HG02852 (cell line): ENCODE measurements at regions not wholly inside any gene's neighbourhood (a gene's known extent, or its start where the extent isn't known, plus 50 kb on each side); places are given as distances from the start of the nearest gene placed in this dataset.
A peak's percentile ranks its signal among the peaks of the same experiment; 100 is the strongest.
"Not testable (repeated sequence)": the region's sequence is repeated elsewhere in the genome, so short reads cannot be mapped to it uniquely, and the experiment has no call there.

Source experiments
- ATAC-seq: cut with Tn5 transposase; IDR thresholded peaks from one replicate; pipeline ENCODE4 v1.9.1; 2021; ENCODE audit warnings: mild to moderate bottlenecking, moderate library complexity; ENCODE audit not compliant: unreplicated experiment

DNA sequence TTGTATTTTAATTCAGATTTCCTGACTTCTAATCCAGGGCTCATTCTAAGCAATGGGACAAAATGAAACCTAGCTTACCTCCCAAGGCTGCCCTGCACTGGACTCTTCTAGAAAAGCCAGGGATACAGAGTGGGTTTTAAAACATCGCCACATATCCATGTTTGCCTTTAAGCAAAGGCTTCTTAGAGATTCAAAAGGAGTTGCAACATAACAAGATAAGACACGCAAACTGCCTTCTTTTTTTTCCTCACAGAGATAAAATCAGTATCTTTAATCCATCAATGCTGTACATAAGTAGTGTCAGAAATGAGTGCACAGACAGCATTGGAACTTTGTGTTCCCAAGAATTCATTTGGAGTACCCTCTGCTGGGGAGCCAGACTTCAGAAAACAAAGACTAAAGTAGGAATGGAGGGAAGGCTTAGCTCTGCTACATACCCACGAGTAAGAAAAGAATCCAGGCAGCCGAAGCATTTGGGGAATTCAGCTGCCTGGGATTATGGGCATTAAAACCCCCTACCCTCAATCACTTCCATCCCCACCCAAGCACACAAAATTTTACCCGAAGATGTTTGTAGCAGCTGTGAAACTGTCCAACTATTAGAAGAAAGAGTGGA, 427.8 kb downstream of the ARL4A start:
- no peak for ATAC-seq

GRCh38 chr7:13115855-13116254, 428.4 kb downstream of the ARL4A start:
- no peak for ATAC-seq

DNA sequence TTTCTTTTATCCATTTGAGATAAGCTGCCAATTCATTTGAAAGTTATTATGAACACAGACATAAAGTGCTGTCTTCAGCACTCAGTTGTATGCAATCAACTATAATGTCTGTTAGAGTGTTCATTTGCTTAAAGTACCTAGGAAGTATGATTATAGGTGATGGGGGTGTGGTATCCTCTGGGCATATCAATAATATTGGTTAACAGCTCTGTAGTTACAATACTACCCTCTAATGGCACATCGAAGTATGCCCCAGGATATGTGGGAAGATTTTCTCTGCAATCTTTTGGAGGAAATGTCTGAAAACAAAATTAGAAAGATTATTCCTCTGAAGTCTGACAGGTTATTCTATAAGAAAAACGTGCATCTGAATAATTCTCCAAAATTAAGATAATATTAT, 429.7 kb downstream of the ARL4A start:
- no peak for ATAC-seq

DNA sequence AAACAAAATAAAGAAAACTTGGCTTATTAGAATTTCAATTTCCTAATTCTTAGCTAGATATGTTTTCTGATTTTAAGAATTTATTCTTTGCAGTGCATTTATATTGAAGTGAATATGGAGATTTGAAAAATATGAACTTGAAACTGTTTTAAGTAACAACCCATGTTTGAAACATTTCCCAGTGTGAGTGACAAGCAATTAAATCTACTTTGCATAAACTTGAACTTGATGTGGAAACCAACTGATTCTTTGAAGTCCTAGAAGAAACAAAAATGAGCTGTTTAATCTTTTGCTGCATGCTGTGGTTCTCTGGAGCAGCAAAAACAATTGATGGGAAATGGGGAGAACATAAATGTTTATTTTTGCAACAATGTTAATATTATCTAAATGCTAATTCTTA, 430.2 kb downstream of the ARL4A start:
- no peak for ATAC-seq

GRCh38 chr7:13124629-13125028, 437.2 kb downstream of the ARL4A start:
- not testable (repeated sequence) for ATAC-seq

- ATAC-seq, result no peak
Observed at GRCh38 chr7:13126347-13126746, 438.9 kb downstream of the ARL4A start.

DNA sequence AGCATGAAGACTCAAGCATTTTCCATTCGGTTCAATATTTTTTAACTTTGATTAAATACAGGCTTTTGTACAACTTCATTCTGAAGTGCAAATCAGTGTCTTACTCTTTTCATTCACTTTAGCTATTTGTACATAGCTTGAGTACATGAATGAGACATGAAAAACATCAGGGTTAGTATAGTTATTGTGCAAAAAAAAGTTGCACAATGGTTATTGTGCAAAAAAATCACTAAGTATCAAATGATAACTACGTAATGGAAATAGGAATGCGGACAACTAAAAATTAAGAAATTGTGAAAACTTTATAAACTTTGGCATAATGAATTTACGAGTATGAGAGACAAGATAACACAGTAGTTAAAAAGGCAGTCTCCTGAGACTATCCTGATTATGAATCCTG, 442.9 kb downstream of the ARL4A start:
- ATAC-seq, result no peak

DNA sequence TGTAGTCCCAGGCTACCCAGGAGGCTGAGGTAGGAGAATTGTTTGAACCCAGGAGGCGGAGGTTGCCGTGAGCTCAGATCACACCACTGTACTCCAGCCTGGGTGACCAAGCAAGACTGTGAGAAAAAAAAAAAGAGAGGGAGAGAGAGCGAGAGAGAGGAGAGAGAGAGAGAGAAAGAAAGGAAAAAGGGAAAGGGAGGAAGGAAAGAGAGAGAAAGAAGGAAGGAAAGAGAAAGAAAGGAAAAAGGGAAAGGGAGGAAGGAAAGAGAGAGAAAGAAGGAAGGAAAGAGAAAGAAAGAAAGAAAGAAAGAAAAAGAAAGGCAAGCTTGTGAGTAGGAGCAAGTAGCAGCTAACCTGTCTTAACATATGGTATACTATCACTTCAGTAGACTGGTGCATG, 443.5 kb downstream of the ARL4A start:
- ATAC-seq, result not testable (repeated sequence)

DNA sequence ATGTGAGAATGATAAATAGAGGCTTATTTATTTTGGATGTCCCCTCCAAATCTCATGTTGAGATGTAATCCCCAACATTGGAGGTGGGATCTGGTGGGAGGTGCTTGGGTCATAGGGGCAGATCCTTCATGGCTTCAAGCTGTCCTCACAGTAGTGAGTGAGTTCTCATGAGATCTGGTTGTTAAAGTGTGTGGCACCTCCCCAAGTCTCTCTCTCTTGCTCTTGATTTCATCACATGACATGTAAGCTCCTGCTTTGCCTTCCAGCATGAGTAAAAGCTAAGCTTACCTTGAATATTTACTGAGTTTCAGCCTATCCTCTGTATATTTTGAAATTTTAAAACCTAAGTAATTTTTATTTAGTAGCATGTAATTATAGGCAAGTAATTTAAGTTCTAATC, 444.9 kb downstream of the ARL4A start:
- no peak for ATAC-seq

GRCh38 chr7:13136345-13136744, 448.9 kb downstream of the ARL4A start:
- not testable (repeated sequence) for ATAC-seq

- no peak for ATAC-seq
Observed at GRCh38 chr7:13139436-13139835, 452.0 kb downstream of the ARL4A start.

DNA sequence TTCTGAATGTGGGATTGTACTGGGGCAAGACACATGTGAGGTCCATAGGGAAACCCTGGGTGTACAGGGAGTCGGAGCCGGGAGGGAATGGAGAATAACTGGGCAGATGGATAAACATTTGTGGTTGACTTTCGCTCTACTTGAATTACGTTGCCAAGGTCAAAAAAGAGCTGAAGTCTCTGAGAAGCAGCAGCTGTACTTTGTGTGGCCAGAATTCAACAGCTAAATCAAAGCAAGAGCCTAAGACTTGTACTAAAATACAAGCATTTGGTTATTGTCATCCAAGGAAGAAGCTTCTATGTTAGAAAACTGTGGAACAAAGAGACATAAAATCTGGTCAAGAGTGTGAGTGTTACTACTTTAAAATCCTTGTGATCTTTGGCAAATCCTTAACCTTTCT, 457.2 kb downstream of the ARL4A start:
- ATAC-seq, result no peak

- no peak for ATAC-seq
Observed at GRCh38 chr7:13148548-13148947, 461.1 kb downstream of the ARL4A start.

DNA sequence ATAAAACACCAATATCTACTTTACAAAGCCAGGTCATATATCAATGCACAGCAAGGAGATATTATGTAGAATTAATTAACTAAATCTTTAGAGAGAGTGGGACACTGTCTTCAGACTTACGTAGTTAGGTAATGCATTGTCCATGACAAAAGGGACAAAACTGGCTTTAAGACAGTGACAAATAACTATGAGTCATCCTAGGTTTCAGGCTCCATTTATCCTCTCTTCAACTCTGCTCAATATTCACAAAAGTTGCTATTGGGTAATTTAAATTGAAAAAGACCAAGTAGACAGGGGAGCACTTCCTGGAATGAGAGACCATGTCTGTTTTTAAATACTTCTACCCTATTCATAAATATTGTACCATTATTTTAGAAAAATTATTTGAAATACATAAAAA, 464.5 kb downstream of the ARL4A start:
- no peak for ATAC-seq

DNA sequence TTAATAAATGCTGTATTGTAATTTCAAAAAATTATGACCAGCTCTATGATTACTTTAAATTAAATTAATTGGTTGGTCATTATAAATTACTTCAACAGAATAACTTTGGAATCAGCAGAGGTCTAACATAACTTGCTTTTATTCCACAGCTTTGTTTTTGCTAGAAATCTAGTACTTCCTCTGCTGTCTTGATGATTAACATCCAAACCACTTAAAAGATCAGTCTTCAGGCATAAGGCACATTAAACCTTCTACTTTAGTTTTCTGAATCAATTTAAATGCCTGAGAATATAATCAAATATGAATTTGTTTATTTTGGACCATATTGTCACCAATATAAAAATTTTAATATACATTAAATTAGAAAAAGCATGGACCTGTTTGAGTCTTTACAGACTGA, 465.3 kb downstream of the ARL4A start:
- ATAC-seq, result no peak

- ATAC-seq, result no peak
Observed at GRCh38 chr7:13153266-13153665, 465.8 kb downstream of the ARL4A start.

DNA sequence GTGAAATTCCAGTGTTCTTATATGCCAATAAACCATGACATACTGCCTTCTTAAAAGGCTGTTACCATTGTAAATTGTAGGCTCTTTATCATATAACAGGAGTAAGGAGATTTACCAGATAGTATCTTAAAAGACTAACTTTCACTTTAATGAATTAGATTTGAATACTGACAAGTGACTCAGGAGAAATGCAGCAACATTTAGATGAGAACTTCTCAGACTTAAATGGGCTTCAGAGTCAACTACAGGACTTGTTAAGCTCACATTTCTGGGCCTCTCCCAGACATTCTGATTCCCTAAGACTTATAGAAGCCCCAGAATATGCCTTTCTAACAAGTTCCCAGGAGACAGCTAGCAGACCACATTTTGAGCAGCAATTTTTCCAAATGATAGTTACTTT, 466.3 kb downstream of the ARL4A start:
- no peak for ATAC-seq

GRCh38 chr7:13155188-13155587, 467.8 kb downstream of the ARL4A start:
- no peak for ATAC-seq

- ATAC-seq, result no peak
Observed at GRCh38 chr7:13159003-13159402, 471.6 kb downstream of the ARL4A start.

DNA sequence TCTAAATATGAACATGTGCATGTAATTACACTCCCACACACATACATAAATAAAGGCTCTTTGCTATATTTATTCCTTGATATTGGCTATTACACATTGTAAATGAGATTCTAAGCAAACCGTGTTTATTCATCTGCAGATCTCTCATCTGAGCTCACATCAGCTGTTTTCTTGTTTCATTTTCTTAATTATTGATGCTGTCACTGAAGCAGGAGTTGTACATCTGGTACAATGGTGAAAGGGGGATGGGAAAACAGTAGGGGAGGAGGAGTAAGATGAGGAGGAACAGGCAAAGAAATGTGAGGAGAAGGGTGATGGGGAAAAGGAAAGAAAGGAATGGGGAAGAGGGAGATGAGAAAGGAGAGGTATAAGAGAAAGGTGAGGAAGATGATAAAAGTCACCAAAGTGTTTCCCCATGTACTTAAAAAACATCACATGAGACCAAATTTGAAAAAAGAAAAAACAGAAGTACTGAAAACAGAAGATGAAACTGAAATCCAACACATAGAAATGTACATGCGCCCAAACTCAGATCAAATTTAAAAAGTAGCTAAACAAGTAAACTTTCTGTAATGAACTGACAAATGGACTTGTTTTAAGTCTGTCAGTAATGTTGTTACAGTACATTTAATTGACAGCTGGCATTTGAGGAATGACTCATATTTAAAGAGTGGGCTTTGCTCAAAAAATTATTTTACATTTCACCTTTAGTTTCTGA, 472.2 kb downstream of the ARL4A start:
- peak; percentile 51 for ATAC-seq

GRCh38 chr7:13161125-13161524, 473.7 kb downstream of the ARL4A start:
- ATAC-seq, result no peak

GRCh38 chr7:13165854-13166253, 478.4 kb downstream of the ARL4A start:
- ATAC-seq, result no peak

DNA sequence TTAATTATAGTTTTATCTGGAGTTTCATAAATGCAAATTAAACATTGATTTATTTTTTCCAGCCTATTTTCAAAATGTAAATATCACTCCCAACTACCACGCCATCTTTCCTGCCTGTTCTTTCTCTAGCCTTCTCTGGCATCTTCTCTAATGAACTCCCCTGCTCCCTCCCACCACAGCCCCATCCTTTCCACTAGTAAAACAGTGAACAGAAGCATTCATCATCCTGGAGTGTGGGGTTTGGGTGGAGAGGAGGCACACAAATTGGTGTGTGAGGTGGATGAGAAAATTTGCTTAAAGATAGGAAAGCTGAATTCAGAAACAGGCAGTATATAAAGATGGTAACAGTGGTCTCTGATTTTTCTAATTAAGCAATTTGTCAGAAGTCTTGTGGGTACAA, 479.4 kb downstream of the ARL4A start:
- ATAC-seq, result no peak
